HG03039 (cell line): ENCODE measurements at regions not wholly inside any gene's neighbourhood (a gene's known extent, or its start where the extent isn't known, plus 50 kb on each side); places are given as distances from the start of the nearest gene placed in this dataset.

Experiments
- ATAC-seq: cut with Tn5 transposase; IDR thresholded peaks from one replicate; pipeline ENCODE4 v1.9.1; 2021; ENCODE audit warnings: mild to moderate bottlenecking, moderate library complexity; ENCODE audit not compliant: unreplicated experiment

GRCh38 chr5:35367526-35367925 lies 137.2 kb upstream of the PRLR start:
- no peak for ATAC-seq

GRCh38 chr5:35365758-35366157 lies 135.5 kb upstream of the PRLR start:
- ATAC-seq = no peak

- ATAC-seq = no peak
These were observed 134.1 kb upstream of the PRLR start for GRCh38 chr5:35364350-35364749.

- no peak for ATAC-seq
These were observed 133.2 kb upstream of the PRLR start for GRCh38 chr5:35363387-35363965.

- no peak for ATAC-seq
These were observed 132.5 kb upstream of the PRLR start for GRCh38 chr5:35362772-35363171.

GRCh38 chr5:35360671-35361070 lies 130.4 kb upstream of the PRLR start:
- ATAC-seq = no peak

- no peak for ATAC-seq
These were observed 129.6 kb upstream of the PRLR start for GRCh38 chr5:35359859-35360258.

- ATAC-seq = no peak
These were observed 127.7 kb upstream of the PRLR start for GRCh38 chr5:35357973-35358372.

- ATAC-seq = no peak
These were observed 126.4 kb upstream of the PRLR start for GRCh38 chr5:35356725-35357124.

GRCh38 chr5:35354751-35355150 lies 124.5 kb upstream of the PRLR start:
- ATAC-seq = no peak

GRCh38 chr5:35345222-35345621 lies 114.9 kb upstream of the PRLR start:
- ATAC-seq = no peak

GRCh38 chr5:35342664-35343063 lies 112.4 kb upstream of the PRLR start:
- no peak for ATAC-seq

- ATAC-seq = no peak
These were observed 110.9 kb upstream of the PRLR start for GRCh38 chr5:35341189-35341588.

- ATAC-seq = no peak
These were observed 109.4 kb upstream of the PRLR start for GRCh38 chr5:35339616-35340100.

- ATAC-seq = no peak
These were observed 108.7 kb upstream of the PRLR start for GRCh38 chr5:35339006-35339405.

- no peak for ATAC-seq
These were observed 107.8 kb upstream of the PRLR start for GRCh38 chr5:35338157-35338453.

- ATAC-seq = no peak
These were observed 107.3 kb upstream of the PRLR start for GRCh38 chr5:35337340-35338156.

- no peak for ATAC-seq
These were observed 105.9 kb upstream of the PRLR start for GRCh38 chr5:35336230-35336629.

- ATAC-seq = no peak
These were observed 105.5 kb upstream of the PRLR start for GRCh38 chr5:35335752-35336151.

- no peak for ATAC-seq
These were observed 103.1 kb upstream of the PRLR start for GRCh38 chr5:35333366-35333765.

- ATAC-seq = no peak
These were observed 102.0 kb upstream of the PRLR start for GRCh38 chr5:35331956-35332950.
